Testis (tissue), 2 donors: ENCODE measurements at regions not wholly inside any gene's neighbourhood (a gene's known extent, or its start where the extent isn't known, plus 50 kb on each side); places are given as distances from the start of the nearest gene placed in this dataset.

Experiments used
- DNase-seq: peaks from one replicate; pipeline ENCODE4 v3.0.0-alpha.2; 2019
- H3K27ac ChIP-seq, 2 donors: fragments of 200-600 bp; sonication (generic); one replicate each; pipeline ENCODE4 v1.5.1; 2019
- H3K27me3 ChIP-seq: fragments of 200-600 bp; sonication (generic); one replicate; pipeline ENCODE4 v1.5.1; 2019
- H3K36me3 ChIP-seq: fragments of 200-600 bp; sonication (generic); one replicate; pipeline ENCODE4 v1.5.1; 2017; ENCODE audit warnings: low read depth; ENCODE audit errors: missing control alignments
- H3K4me1 ChIP-seq: fragments of 200-600 bp; sonication (generic); one replicate; pipeline ENCODE4 v1.5.1; 2019
- H3K4me3 ChIP-seq, 2 donors: fragments of 200-600 bp; sonication (generic); one replicate each; pipeline ENCODE4 v1.5.1; 2017 to 2019
- H3K9me3 ChIP-seq: fragments of 200-600 bp; sonication (generic); one replicate; pipeline ENCODE4 v1.5.1; 2017
- CTCF ChIP-seq, 3 experiments: fragments of 450-650 bp in 2 of 3; fragments of 200-600 bp in 1 of 3; sonication (generic) in 1 of 3; IDR thresholded peaks; one replicate each; pipeline ENCODE4 v1.5.1; 2016 to 2019; ENCODE audit warnings: antibody characterized with exemption in 3 of 3, mild to moderate bottlenecking in 2 of 3, moderate library complexity in 1 of 3
- POLR2A ChIP-seq: fragments of 450-650 bp; IDR thresholded peaks from one replicate; pipeline ENCODE4 v1.6.1; 2017; ENCODE audit warnings: antibody characterized with exemption, mild to moderate bottlenecking, moderate library complexity
- WGBS, 2 donors: methylation state at CpG; one replicate each; pipeline ENCODE4 v1.1.5; 2018; 5-methylcytosine and 5-hydroxymethylcytosine counted together
- intact Hi-C: fragments of 100-400 bp; cut with DNase I; formaldehyde crosslinking; loops from one replicate; pipeline ENCODE4 v1.15.1; 2023; ENCODE audit warnings: low total_unique reads

GRCh38 chr2:118272391-118272790 is 184.1 kb downstream of the INSIG2 start:
- Histone ChIP-seq H3K36me3 (no peaks in the 10 kb centered on the region), H3K4me3 (no peak overlapping the region), H3K9me3 (no peaks in the 10 kb centered on the region), H3K27ac (no peak overlapping the region), H3K27me3 (no peaks in the 10 kb centered on the region), H3K4me1 (no peaks in the 10 kb centered on the region)
- 69 to 80% methylated on average over 5 of the region's 5 CpGs for WGBS, 2 donors
- no peak for DNase-seq
- intact Hi-C loops: no loop called here
- TF ChIP-seq POLR2A (no peak), CTCF (IDR thresholded peaks at IDR 0.05) (no peak)

DNA sequence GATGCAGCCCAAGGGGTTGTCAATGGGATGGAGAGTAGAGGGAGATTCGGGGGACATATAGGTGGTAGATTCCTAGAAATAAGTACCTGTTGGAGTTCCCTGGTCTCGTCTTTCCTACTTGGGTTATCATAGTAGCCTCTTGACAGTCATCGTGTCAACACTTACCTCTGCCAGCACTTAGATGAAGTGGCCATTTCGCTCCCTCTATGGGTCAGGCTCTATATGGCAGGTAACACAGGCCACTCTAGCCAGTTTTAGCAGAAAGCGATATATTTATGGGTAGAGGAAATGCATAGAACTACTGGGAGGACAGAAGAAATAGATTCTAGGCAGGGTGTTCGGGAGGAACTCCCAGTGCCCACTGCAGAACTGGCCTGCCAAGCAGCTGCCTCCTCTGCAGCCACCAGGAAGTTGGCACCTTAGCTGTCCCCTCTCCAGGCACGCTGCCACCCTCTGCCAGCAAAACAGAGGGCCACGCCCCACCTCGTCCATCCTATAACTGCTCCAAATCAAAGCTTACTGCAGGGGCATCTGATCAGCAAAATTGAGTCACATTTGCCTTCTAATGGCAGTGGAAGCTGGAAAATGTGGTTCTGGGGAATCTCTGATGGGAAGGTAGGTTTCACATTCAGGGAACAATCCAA is 181.3 kb downstream of the INSIG2 start:
- intact Hi-C loops: no loop called here

GRCh38 chr2:118268268-118268667 is 180.0 kb downstream of the INSIG2 start:
- Histone ChIP-seq H3K4me3 (no peak overlapping the region), H3K27ac (no peak overlapping the region), H3K36me3 (no peaks in the 10 kb centered on the region), H3K9me3 (no peaks in the 10 kb centered on the region), H3K27me3 (no peaks in the 10 kb centered on the region), H3K4me1 (no peaks in the 10 kb centered on the region)
- WGBS, 2 donors: 77 to 83% methylated on average over 5 of the region's 5 CpGs
- no peak for DNase-seq
- no peak for TF ChIP-seq CTCF (IDR thresholded peaks at IDR 0.05)
- no peak for TF ChIP-seq POLR2A
- intact Hi-C loops: no loop called here

More for the DNA sequence above, 181.3 kb downstream of the INSIG2 start:
- H3K4me1 ChIP-seq: no peaks in the 10 kb centered on the region
- H3K27me3 ChIP-seq: no peaks in the 10 kb centered on the region
- H3K27ac ChIP-seq: no peak overlapping the region
- H3K4me3 ChIP-seq: no peak overlapping the region
- DNase-seq: no peak
- no peaks in the 10 kb centered on the region for H3K9me3 ChIP-seq
- TF ChIP-seq CTCF (IDR thresholded peaks at IDR 0.05) (no peak), POLR2A (no peak)
- 83 to 85% methylated on average over 7 to 9 of the region's 9 CpGs for WGBS, 2 donors
- H3K36me3 ChIP-seq: no peaks in the 10 kb centered on the region

DNA sequence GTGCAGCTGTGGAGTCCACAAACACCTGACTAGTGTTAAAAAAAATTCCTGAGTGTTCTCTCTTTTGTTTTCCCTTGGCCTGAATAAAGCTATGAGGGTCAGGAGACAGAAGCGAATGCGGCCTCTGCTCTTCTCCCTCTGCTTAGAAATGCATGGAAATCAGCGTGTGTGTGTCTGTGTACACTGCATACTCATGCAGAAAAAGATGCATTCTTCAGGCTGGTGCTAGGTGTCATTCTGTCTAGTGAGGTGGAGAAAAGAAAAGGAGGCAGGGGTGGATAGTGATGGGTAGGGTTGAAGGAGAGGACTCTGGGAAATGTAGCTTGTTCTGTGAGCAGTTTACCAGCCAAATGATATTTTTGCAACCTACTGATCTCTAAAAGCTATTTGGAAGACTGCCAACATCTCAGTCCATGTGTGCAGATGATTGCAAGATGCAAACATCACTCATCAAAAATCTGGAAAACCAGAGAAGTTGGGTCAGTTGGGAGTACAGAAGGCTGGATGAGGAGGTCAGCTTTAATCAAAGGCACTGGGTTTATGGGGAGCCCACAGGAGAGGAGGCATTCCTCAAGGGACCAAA is 177.7 kb downstream of the INSIG2 start:
- no peaks in the 10 kb centered on the region for H3K4me1 ChIP-seq
- no peak overlapping the region for H3K4me3 ChIP-seq
- intact Hi-C loops: no loop called here
- H3K9me3 ChIP-seq: no peaks in the 10 kb centered on the region
- WGBS, 2 donors: 91 to 92% methylated on average over 3 of the region's 3 CpGs
- no peak for DNase-seq
- H3K27me3 ChIP-seq: no peaks in the 10 kb centered on the region
- no peak overlapping the region for H3K27ac ChIP-seq
- TF ChIP-seq POLR2A (no peak), CTCF (IDR thresholded peaks at IDR 0.05) (no peak)
- no peaks in the 10 kb centered on the region for H3K36me3 ChIP-seq
